ENCODE measurements at regions not wholly inside any gene's neighbourhood (a gene's known extent, or its start where the extent isn't known, plus 50 kb on each side); places are given as distances from the start of the nearest gene placed in this dataset.

DNA sequence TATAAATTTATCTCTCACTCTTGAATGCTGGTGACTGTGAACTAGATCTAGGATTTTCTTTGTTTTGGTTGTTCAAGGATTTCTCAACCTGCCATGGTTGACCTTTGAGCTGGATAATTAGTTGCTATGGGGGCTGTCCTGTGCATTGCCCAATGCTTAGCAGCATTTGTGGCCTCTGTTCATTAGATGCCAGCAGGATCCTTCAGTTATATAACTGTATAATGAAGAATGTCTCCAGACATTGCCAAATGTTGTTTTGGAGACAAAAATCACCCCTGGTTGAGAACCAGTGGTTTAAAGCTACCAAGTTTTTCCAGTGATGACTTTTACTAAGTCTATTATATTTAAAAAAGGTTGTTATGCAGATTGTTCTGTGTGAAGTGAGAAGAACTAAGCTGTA lies 147.9 kb upstream of the STXBP6 start (continued):
- TF ChIP-seq, protein P1, sequence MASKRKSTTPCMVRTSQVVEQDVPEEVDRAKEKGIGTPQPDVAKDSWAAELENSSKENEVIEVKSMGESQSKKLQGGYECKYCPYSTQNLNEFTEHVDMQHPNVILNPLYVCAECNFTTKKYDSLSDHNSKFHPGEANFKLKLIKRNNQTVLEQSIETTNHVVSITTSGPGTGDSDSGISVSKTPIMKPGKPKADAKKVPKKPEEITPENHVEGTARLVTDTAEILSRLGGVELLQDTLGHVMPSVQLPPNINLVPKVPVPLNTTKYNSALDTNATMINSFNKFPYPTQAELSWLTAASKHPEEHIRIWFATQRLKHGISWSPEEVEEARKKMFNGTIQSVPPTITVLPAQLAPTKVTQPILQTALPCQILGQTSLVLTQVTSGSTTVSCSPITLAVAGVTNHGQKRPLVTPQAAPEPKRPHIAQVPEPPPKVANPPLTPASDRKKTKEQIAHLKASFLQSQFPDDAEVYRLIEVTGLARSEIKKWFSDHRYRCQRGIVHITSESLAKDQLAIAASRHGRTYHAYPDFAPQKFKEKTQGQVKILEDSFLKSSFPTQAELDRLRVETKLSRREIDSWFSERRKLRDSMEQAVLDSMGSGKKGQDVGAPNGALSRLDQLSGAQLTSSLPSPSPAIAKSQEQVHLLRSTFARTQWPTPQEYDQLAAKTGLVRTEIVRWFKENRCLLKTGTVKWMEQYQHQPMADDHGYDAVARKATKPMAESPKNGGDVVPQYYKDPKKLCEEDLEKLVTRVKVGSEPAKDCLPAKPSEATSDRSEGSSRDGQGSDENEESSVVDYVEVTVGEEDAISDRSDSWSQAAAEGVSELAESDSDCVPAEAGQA (IDR thresholded peaks at IDR 0.05; ENCODE audit: low read depth) = no peak
- TF ChIP-seq, protein P1 (CRISPR knock-in tag; IDR thresholded peaks at IDR 0.05; ENCODE audit: borderline replicate concordance) = no peak
- peak; percentile 90 for TF ChIP-seq HDAC2 (CRISPR knock-in tag; IDR thresholded peaks at IDR 0.05)
- TF ChIP-seq, protein P2, sequence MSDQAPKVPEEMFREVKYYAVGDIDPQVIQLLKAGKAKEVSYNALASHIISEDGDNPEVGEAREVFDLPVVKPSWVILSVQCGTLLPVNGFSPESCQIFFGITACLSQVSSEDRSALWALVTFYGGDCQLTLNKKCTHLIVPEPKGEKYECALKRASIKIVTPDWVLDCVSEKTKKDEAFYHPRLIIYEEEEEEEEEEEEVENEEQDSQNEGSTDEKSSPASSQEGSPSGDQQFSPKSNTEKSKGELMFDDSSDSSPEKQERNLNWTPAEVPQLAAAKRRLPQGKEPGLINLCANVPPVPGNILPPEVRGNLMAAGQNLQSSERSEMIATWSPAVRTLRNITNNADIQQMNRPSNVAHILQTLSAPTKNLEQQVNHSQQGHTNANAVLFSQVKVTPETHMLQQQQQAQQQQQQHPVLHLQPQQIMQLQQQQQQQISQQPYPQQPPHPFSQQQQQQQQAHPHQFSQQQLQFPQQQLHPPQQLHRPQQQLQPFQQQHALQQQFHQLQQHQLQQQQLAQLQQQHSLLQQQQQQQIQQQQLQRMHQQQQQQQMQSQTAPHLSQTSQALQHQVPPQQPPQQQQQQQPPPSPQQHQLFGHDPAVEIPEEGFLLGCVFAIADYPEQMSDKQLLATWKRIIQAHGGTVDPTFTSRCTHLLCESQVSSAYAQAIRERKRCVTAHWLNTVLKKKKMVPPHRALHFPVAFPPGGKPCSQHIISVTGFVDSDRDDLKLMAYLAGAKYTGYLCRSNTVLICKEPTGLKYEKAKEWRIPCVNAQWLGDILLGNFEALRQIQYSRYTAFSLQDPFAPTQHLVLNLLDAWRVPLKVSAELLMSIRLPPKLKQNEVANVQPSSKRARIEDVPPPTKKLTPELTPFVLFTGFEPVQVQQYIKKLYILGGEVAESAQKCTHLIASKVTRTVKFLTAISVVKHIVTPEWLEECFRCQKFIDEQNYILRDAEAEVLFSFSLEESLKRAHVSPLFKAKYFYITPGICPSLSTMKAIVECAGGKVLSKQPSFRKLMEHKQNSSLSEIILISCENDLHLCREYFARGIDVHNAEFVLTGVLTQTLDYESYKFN (CRISPR knock-in tag; conservative IDR thresholded peaks at IDR 0.05) = peak; percentile 85
- peak; percentile 59 for TF ChIP-seq NR2C2 (CRISPR knock-in tag; IDR thresholded peaks at IDR 0.05; ENCODE audit: borderline replicate concordance)
- TF ChIP-seq EHMT2 (IDR thresholded peaks at IDR 0.05; ENCODE audit: borderline replicate concordance, low read depth, low read length) = peak; percentile 92; the same call in 1 of the 2 replicates
- TF ChIP-seq, protein P3, sequence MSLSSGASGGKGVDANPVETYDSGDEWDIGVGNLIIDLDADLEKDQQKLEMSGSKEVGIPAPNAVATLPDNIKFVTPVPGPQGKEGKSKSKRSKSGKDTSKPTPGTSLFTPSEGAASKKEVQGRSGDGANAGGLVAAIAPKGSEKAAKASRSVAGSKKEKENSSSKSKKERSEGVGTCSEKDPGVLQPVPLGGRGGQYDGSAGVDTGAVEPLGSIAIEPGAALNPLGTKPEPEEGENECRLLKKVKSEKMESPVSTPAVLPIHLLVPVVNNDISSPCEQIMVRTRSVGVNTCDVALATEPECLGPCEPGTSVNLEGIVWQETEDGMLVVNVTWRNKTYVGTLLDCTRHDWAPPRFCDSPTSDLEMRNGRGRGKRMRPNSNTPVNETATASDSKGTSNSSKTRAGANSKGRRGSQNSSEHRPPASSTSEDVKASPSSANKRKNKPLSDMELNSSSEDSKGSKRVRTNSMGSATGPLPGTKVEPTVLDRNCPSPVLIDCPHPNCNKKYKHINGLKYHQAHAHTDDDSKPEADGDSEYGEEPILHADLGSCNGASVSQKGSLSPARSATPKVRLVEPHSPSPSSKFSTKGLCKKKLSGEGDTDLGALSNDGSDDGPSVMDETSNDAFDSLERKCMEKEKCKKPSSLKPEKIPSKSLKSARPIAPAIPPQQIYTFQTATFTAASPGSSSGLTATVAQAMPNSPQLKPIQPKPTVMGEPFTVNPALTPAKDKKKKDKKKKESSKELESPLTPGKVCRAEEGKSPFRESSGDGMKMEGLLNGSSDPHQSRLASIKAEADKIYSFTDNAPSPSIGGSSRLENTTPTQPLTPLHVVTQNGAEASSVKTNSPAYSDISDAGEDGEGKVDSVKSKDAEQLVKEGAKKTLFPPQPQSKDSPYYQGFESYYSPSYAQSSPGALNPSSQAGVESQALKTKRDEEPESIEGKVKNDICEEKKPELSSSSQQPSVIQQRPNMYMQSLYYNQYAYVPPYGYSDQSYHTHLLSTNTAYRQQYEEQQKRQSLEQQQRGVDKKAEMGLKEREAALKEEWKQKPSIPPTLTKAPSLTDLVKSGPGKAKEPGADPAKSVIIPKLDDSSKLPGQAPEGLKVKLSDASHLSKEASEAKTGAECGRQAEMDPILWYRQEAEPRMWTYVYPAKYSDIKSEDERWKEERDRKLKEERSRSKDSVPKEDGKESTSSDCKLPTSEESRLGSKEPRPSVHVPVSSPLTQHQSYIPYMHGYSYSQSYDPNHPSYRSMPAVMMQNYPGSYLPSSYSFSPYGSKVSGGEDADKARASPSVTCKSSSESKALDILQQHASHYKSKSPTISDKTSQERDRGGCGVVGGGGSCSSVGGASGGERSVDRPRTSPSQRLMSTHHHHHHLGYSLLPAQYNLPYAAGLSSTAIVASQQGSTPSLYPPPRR (CRISPR knock-in tag; IDR thresholded peaks at IDR 0.05; ENCODE audit: borderline replicate concordance) = no peak
- TF ChIP-seq, protein P4, sequence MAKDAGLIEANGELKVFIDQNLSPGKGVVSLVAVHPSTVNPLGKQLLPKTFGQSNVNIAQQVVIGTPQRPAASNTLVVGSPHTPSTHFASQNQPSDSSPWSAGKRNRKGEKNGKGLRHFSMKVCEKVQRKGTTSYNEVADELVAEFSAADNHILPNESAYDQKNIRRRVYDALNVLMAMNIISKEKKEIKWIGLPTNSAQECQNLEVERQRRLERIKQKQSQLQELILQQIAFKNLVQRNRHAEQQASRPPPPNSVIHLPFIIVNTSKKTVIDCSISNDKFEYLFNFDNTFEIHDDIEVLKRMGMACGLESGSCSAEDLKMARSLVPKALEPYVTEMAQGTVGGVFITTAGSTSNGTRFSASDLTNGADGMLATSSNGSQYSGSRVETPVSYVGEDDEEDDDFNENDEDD (CRISPR knock-in tag; IDR thresholded peaks at IDR 0.05; ENCODE audit: borderline replicate concordance) = no peak; the same call in 1 of the 2 replicates
- peak; percentile 94 for TF ChIP-seq GATAD2A (CRISPR knock-in tag; IDR thresholded peaks at IDR 0.05)
- no peak for TF ChIP-seq ZNF101 (CRISPR knock-in tag; IDR thresholded peaks at IDR 0.05; ENCODE audit: borderline replicate concordance, low read depth)
- 0 out of 2 replicates have a peak, but pooled peaks have one; percentile 23 for TF ChIP-seq ZNF292 (CRISPR knock-in tag; IDR thresholded peaks at IDR 0.05; ENCODE audit: borderline replicate concordance, low read depth)
- TF ChIP-seq ISL2 (CRISPR knock-in tag; IDR thresholded peaks at IDR 0.05) = peak; percentile 70
- peak; percentile 49; the same call in 1 of the 2 replicates for TF ChIP-seq SOX13 (IDR thresholded peaks at IDR 0.05)
- TF ChIP-seq SOX13 (CRISPR knock-in tag; conservative IDR thresholded peaks at IDR 0.05 in 1 of 2, IDR thresholded peaks at IDR 0.05 in 1 of 2) = peak in 1 of 2 experiments; percentile 93; a peak in 2 of 4 replicates

All from HepG2 (cell line).